Skeletal muscle cell (primary cell): ENCODE measurements at regions not wholly inside any gene's neighbourhood (a gene's known extent, or its start where the extent isn't known, plus 50 kb on each side); places are given as distances from the start of the nearest gene placed in this dataset.

Experiments used
- DNase-seq: peaks from one replicate; pipeline ENCODE4 v3.0.0-alpha.2; 2010; ENCODE audit warnings: low read depth
- H3K4me3 ChIP-seq: 2 replicates; pipeline ENCODE4 v1.5.1; 2011; ENCODE audit warnings: low read depth, mild to moderate bottlenecking, control low read depth, low read length, moderate library complexity

DNA sequence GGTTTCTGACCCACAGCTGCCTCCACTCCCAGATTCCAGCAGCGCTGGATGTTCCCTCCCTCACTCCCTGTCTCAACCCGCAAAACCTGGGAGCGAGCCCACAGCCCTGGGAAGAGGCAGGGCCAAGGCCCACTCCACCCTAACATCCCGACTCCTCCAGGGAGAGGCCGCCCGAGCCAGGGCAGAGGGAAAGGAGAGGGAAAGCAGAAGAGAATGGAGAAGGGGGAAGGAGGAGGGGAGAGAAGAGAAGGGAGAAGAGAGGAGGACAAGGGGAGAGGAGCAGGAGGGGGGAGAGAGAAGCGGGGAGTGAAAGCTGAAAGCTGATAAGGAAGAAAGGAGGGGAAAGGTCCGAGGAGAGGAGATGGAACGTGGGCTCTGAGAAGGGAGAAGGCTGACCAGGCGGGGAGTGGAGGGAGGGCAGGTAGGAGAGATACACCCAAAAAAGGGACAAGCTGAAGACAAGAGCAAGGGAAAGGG, 120.2 kb upstream of the PJA1 start:
- peak overlapping the region; percentile 47 for H3K4me3 ChIP-seq
- DNase-seq = no peak

DNA sequence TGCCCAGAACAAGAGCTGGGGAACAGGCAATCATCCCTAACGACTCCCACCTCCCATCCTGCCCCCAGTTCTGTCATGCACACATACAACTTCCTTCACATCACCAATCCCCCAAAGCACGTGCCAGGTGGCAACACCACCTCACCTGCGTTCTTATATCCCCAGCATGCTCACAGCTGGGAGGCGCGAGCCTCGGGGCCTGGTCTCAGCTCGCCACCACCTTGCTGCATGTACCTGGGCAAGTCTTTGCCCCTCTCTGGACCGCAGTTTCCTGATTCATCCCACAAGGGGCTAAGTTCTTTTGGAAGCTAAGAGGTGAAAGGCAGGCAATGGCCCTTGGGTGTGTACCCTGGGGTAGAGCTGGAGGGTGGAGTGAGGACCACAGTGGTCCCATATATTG, 119.2 kb upstream of the PJA1 start:
- no peak for DNase-seq
- H3K4me3 ChIP-seq = no peak overlapping the region

DNA sequence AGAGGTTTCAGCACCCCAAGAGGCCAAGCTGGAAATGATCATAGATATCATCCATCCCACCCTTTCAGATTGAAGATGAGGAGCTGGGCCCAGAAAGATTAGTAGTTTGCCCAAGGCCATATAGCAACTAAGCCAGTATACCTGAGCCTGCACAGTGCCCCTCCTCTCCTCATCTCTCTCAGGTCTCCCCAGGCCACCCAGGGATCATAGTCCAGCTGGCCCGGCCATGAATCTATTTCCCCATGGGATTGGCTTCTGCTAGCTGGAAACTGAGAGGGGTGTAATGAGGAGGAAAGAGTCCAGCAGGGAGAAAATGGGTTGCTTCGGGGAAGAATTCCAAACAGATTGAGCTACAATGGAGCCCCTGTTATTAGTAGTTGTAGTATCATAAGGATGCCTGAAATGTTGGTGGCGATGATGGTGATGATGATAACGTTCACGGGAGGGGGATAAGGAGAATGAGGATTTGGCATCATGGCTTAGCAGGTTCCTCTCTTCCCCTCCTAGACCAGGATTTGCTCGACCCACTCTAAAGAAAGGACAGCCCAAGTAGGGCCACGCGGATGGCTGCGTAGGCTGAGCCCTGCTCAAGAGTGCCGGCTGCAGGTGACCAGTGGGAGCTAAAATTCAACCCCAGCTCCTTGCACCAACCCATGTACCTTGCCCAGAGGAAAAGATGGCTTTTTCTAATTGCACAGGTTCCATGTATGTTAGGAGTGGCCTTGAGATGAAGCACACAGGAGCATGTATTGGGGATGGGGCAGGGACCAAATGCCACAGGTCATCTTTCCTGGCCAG, 117.8 kb upstream of the PJA1 start:
- DNase-seq = no peak
- no peak overlapping the region for H3K4me3 ChIP-seq

DNA sequence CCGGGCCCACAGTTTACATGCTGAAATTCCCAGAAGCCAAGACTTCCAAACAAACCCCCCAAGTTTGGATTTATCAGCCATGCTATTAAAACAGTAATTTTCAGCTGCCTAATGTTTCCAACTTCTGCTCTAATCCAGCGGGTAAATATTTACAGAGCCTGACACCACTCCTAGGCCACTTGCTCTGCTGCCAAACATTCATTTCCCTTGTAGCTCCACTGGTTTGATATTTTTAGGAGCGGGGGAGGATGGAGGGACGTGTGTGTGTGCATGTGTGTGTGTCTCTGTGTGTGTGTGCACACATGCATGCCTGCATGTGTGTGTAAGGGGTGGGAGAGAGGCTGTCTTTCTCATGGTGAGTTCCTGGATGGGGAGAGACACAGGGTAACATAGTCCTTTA, 115.7 kb upstream of the PJA1 start:
- no peak for DNase-seq
- no peak overlapping the region for H3K4me3 ChIP-seq

DNA sequence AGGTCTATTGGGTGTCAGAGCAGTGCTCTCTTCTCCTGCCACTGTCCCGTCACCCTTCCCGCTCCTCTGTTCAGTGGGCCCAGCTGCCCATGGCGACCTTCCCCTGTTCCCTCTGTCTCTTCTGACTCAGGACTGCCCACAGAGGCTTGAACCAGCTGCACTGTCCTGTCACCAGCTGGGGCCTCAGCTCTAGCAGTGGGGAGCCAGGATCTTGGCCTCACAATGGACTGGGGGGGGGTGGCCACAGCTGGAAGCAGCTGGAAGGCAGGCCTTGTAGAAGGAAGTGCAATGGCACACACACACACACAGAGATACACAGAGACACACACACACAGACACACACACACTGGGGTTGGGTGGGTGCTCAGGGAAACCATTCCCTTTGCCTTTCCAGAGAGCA, 114.0 kb upstream of the PJA1 start:
- DNase-seq = no peak
- H3K4me3 ChIP-seq = no peak overlapping the region

- DNase-seq = no peak
- no peak overlapping the region for H3K4me3 ChIP-seq
Measured at GRCh38 chrX:69278031-69278687, 112.9 kb upstream of the PJA1 start.

DNA sequence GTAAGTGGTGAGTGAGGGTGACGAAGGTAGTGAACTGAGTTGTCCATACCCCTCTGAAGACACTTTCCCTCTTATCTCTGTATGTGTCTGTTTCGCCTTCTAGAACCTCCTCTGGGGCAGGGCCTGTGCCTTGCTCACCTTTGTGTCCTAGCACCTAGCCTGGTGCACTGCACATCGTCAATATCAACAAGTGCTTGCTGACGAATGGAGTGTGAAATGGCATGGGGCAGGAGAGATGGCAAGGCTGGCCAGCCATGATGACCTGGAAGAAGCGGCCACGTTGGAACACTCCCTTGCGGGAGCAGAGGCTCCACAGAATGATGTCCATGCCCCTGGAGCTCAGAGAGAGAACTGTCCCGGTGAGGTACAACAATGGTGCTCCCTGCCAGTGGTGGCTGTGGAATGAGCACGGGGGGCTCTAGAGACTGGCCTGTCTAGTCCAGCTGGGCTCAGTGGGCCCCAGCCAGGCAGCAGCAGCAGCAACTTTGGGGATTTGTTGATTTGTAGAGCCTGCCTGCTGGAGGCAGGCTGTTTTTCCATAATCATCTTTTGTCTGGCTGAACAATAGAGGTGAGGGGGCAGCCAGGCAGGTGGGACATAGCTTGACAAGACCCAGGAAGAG, 112.2 kb upstream of the PJA1 start:
- H3K4me3 ChIP-seq = no peak overlapping the region
- DNase-seq = no peak

DNA sequence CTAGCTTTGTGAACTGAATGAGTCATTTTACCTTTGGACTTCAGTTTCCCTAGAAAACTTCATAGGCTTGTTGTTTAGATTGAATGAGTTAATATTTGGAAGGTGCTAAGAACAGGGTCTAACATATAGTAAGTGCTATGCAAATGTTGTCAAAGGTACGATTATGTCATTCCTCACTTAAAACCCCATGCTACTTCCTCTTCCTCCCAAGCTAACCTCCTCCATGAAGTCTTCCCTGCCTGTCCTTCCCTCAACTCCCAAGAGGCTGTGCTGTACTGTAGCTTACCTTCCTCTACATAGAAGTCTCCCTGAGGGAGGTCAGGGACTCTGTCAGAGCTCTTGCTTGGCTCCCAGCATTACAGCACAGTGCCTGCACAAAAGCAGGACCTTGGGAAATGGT, 103.4 kb upstream of the PJA1 start:
- no peak for DNase-seq
- no peak overlapping the region for H3K4me3 ChIP-seq

GRCh38 chrX:69264158-69264581, 98.9 kb upstream of the PJA1 start:
- DNase-seq = no peak
- no peak overlapping the region for H3K4me3 ChIP-seq

GRCh38 chrX:69263251-69263820, 98.1 kb upstream of the PJA1 start:
- no peak overlapping the region for H3K4me3 ChIP-seq
- no peak for DNase-seq

DNA sequence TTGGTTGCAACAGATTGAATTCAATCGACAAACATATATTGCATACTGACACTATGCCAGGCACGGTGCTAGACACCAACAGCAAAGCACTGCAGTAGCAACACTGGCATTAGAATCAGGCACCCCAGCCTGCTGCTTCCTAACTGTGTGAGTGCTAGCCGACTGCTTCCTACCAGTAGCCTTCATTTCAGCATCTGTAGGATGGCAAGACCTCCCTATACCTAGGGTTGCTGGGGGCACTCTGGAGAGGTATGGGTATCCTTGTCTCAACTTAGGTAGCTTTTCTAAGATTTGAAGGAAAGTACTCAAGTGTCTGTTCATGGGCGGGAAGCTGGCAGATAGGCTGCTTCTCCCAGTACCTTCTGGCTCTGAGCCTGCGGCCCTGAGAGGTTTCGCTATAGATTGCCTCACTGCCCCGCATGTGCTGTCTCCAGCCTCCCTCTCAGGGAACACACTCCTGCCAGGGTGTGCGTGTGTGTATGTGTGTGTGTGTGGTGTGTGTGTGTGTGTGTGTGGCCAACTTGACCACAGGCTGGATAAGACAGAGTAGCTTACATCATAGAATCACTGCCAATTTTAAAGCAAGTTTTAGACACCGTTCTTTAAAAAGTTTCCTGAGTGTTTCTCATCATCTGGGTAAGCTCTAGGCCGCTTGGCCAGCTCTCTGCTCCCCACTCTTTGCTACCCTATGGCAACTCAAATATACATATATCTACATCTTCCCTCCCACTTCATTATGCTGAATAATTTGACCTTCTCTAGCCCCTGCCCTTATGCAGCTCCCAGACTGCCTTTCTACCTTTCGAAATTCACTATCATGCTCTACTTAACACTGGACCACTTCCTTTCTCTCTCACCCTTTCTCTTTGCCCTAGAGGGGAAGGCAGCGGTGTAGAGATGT, 97.0 kb upstream of the PJA1 start:
- DNase-seq = peak; percentile 38
- H3K4me3 ChIP-seq = no peak overlapping the region

- no peak overlapping the region for H3K4me3 ChIP-seq
- no peak for DNase-seq
Measured at GRCh38 chrX:69260169-69260568, 94.9 kb upstream of the PJA1 start.

GRCh38 chrX:69258893-69259292, 93.6 kb upstream of the PJA1 start:
- no peak for DNase-seq
- no peak overlapping the region for H3K4me3 ChIP-seq

- no peak overlapping the region for H3K4me3 ChIP-seq
- DNase-seq = no peak
Measured at GRCh38 chrX:69257499-69258127, 92.4 kb upstream of the PJA1 start.

GRCh38 chrX:69256291-69256565, 91.0 kb upstream of the PJA1 start:
- H3K4me3 ChIP-seq = no peak overlapping the region
- DNase-seq = no peak

GRCh38 chrX:69255441-69256290, 90.4 kb upstream of the PJA1 start:
- no peak overlapping the region for H3K4me3 ChIP-seq
- DNase-seq = no peak

GRCh38 chrX:69253821-69254220, 88.6 kb upstream of the PJA1 start:
- no peak overlapping the region for H3K4me3 ChIP-seq
- no peak for DNase-seq

- no peak overlapping the region for H3K4me3 ChIP-seq
Measured at GRCh38 chrX:69243276-69243675, 78.0 kb upstream of the PJA1 start.

More at GRCh38 chrX:69243276-69243675, 78.0 kb upstream of the PJA1 start:
- DNase-seq = no peak
